BJ (cell line): ENCODE measurements at regions not wholly inside any gene's neighbourhood (a gene's known extent, or its start where the extent isn't known, plus 50 kb on each side); places are given as distances from the start of the nearest gene placed in this dataset.

Experiments
- CTCF ChIA-PET: fragments of 350-600 bp; formaldehyde crosslinking; extraction: SDS; loops from one replicate; lab custom pipeline; 2021; ENCODE audit warnings: antibody characterized with exemption, inconsistent platforms; lab: Yijun Ruan, JAX
- POLR2A ChIA-PET: fragments of 300-600 bp; sonication (Branson Sonifier 250); formaldehyde crosslinking; extraction: SDS; loops from one replicate; lab custom pipeline; 2021; ENCODE audit warnings: antibody characterized with exemption; lab: Charles Lee
- DNase-seq: peaks from one replicate; pipeline ENCODE4 v3.0.0-alpha.2; 2011; ENCODE audit warnings: low read depth
- H3K27me3 ChIP-seq: 2 replicates; pipeline ENCODE4 v1.6.0; 2011; ENCODE audit warnings: low read length; ENCODE audit not compliant: control insufficient read depth, insufficient read depth
- H3K36me3 ChIP-seq: 2 replicates; pipeline ENCODE4 v1.5.1; 2011; ENCODE audit warnings: low read length; ENCODE audit not compliant: control insufficient read depth, insufficient read depth
- H3K4me3 ChIP-seq: 2 replicates; pipeline ENCODE4 v1.5.1; 2011; ENCODE audit warnings: low read depth, mild to moderate bottlenecking, control low read depth, low read length
- CTCF ChIP-seq: IDR thresholded peaks from 2 replicates; pipeline ENCODE4 v1.5.1; 2011; ENCODE audit warnings: low read depth, mild to moderate bottlenecking, control low read depth, inconsistent platforms, low read length, moderate library complexity; ENCODE audit not compliant: insufficient read depth

GRCh38 chr10:10120671-10121070 is 897.0 kb upstream of the CELF2 start:
- CTCF ChIA-PET = no interaction called here
- Histone ChIP-seq H3K36me3 (no peaks in the 10 kb centered on the region), H3K27me3 (no peaks in the 10 kb centered on the region), H3K4me3 (no peak overlapping the region)
- DNase-seq = no peak
- POLR2A ChIA-PET = no interaction called here
- TF ChIP-seq CTCF = no peak

- ChIA-PET CTCF (interaction anchor here (0.6 kb wide), 1 partner anchor 614 kb away, joined by 3 read pairs; no protein-coding TSS in a partner anchor), POLR2A (no interaction called here)
- no peaks in the 10 kb centered on the region for H3K36me3 ChIP-seq
- H3K27me3 ChIP-seq = no peaks in the 10 kb centered on the region
- no peak for TF ChIP-seq CTCF
- no peak for DNase-seq
- no peak overlapping the region for H3K4me3 ChIP-seq
Measured at GRCh38 chr10:10125676-10126075, 892.0 kb upstream of the CELF2 start.

- Histone ChIP-seq H3K36me3 (no peaks in the 10 kb centered on the region), H3K27me3 (no peaks in the 10 kb centered on the region), H3K4me3 (no peak overlapping the region)
- CTCF ChIA-PET = interaction anchor here (0.6 kb wide), 1 partner anchor 614 kb away, joined by 3 read pairs; no protein-coding TSS in a partner anchor
- POLR2A ChIA-PET = no interaction called here
- TF ChIP-seq CTCF = no peak
- no peak for DNase-seq
Measured at GRCh38 chr10:10126218-10126617, 891.5 kb upstream of the CELF2 start.

DNA sequence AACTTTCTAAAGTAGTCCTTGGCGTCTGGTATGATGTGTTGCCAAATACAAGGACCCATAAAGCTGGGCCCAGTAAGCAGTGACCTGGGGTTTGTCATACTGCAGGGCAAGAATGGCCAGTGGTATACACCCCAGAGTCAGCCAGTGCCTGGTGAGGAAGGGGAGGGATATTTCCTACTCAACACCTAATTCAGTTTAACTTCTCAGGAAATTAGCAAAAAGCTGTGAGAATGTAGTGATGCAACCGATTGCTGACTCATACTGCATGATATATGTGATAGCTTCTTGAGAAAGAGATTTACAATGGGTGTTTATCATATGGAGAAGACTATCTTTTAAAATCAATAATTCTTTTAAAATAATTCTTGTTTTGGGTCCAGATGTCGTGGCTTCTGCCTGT is 889.3 kb upstream of the CELF2 start:
- POLR2A ChIA-PET = no interaction called here
- DNase-seq = no peak
- no peak for TF ChIP-seq CTCF
- H3K4me3 ChIP-seq = no peak overlapping the region
- H3K36me3 ChIP-seq = no peaks in the 10 kb centered on the region
- no peaks in the 10 kb centered on the region for H3K27me3 ChIP-seq
- CTCF ChIA-PET = no interaction called here

GRCh38 chr10:10130686-10131085 is 887.0 kb upstream of the CELF2 start:
- H3K36me3 ChIP-seq = no peaks in the 10 kb centered on the region
- H3K27me3 ChIP-seq = no peaks in the 10 kb centered on the region
- DNase-seq = no peak
- CTCF ChIA-PET = no interaction called here
- POLR2A ChIA-PET = no interaction called here
- no peak overlapping the region for H3K4me3 ChIP-seq
- TF ChIP-seq CTCF = no peak
